ENCODE measurements at regions not wholly inside any gene's neighbourhood (a gene's known extent, or its start where the extent isn't known, plus 50 kb on each side); places are given as distances from the start of the nearest gene placed in this dataset.

GRCh38 chr5:94082405-94082804 lies 341.0 kb upstream of the POU5F2 start:
- Histone ChIP-seq H3K4me1 (peaks cover 5% of the 10 kb centered on the region), H3K27ac (no peak overlapping the region), H3K9me3 (no peaks in the 10 kb centered on the region), H3K36me3 (no peaks in the 10 kb centered on the region), H3K4me3 (no peak overlapping the region), H3K27me3 (no peaks in the 10 kb centered on the region)
- DNase-seq, result no peak
- no peak for ATAC-seq
- TF ChIP-seq CTCF (IDR thresholded peaks at IDR 0.05), result no peak
- intact Hi-C loops (cut with DNase I), result no loop called here

GRCh38 chr5:94081088-94081487 lies 339.7 kb upstream of the POU5F2 start:
- TF ChIP-seq CTCF (IDR thresholded peaks at IDR 0.05), result no peak
- Histone ChIP-seq H3K27me3 (no peaks in the 10 kb centered on the region), H3K27ac (no peak overlapping the region), H3K4me1 (peaks cover 5% of the 10 kb centered on the region), H3K4me3 (no peak overlapping the region), H3K9me3 (no peaks in the 10 kb centered on the region), H3K36me3 (no peaks in the 10 kb centered on the region)
- DNase-seq (no peak), ATAC-seq (no peak)
- intact Hi-C loops (cut with DNase I), result no loop called here

GRCh38 chr5:94080390-94080789 lies 339.0 kb upstream of the POU5F2 start:
- H3K4me1 ChIP-seq, result peaks cover 5% of the 10 kb centered on the region
- ATAC-seq (no peak), DNase-seq (no peak)
- H3K27ac ChIP-seq, result no peak overlapping the region
- H3K27me3 ChIP-seq, result no peaks in the 10 kb centered on the region
- intact Hi-C loops (cut with DNase I), result no loop called here
- H3K4me3 ChIP-seq, result no peak overlapping the region
- no peaks in the 10 kb centered on the region for H3K36me3 ChIP-seq
- no peaks in the 10 kb centered on the region for H3K9me3 ChIP-seq
- no peak for TF ChIP-seq CTCF (IDR thresholded peaks at IDR 0.05)

- H3K27ac ChIP-seq, result no peak overlapping the region
- peaks cover 9% of the 10 kb centered on the region for H3K9me3 ChIP-seq
- ATAC-seq (no peak), DNase-seq (no peak)
- no peak overlapping the region for H3K4me3 ChIP-seq
- TF ChIP-seq CTCF (IDR thresholded peaks at IDR 0.05), result no peak
- intact Hi-C loops (cut with DNase I), result no loop called here
- no peaks in the 10 kb centered on the region for H3K27me3 ChIP-seq
- H3K36me3 ChIP-seq, result no peaks in the 10 kb centered on the region
- no peaks in the 10 kb centered on the region for H3K4me1 ChIP-seq
Observed at GRCh38 chr5:94072116-94072515, 330.7 kb upstream of the POU5F2 start.

GRCh38 chr5:94066437-94067207 lies 325.2 kb upstream of the POU5F2 start:
- no peak for TF ChIP-seq CTCF (IDR thresholded peaks at IDR 0.05)
- no peak overlapping the region for H3K27ac ChIP-seq
- no peaks in the 10 kb centered on the region for H3K4me1 ChIP-seq
- no peak overlapping the region for H3K4me3 ChIP-seq
- ATAC-seq (no peak), DNase-seq (no peak)
- no peaks in the 10 kb centered on the region for H3K27me3 ChIP-seq
- no peaks in the 10 kb centered on the region for H3K36me3 ChIP-seq
- intact Hi-C loops (cut with DNase I), result no loop called here
- H3K9me3 ChIP-seq, result peaks cover 16% of the 10 kb centered on the region

GRCh38 chr5:94064025-94064424 lies 322.6 kb upstream of the POU5F2 start:
- ATAC-seq, result no peak
- no peak overlapping the region for H3K27ac ChIP-seq
- intact Hi-C loops (cut with DNase I), result no loop called here

More at GRCh38 chr5:94064025-94064424, 322.6 kb upstream of the POU5F2 start:
- no peak for TF ChIP-seq CTCF (IDR thresholded peaks at IDR 0.05)
- no peaks in the 10 kb centered on the region for H3K4me1 ChIP-seq
- no peak overlapping the region for H3K4me3 ChIP-seq
- H3K9me3 ChIP-seq, result peaks cover 16% of the 10 kb centered on the region
- H3K36me3 ChIP-seq, result no peaks in the 10 kb centered on the region
- no peak for DNase-seq
- no peaks in the 10 kb centered on the region for H3K27me3 ChIP-seq

All from upper lobe of right lung (tissue), 1 donor.